MM.1S (cell line): ENCODE measurements at regions not wholly inside any gene's neighbourhood (a gene's known extent, or its start where the extent isn't known, plus 50 kb on each side); places are given as distances from the start of the nearest gene placed in this dataset.

Source experiments
- CTCF ChIP-seq: fragments of 300-600 bp; sonication (generic); IDR thresholded peaks from 2 replicates; pipeline ENCODE4 v1.5.1; 2016; ENCODE audit warnings: antibody characterized with exemption, low read length, mixed read lengths
- EZH2 ChIP-seq: fragments of 300-600 bp; sonication (generic); optimal IDR thresholded peaks from 2 replicates; pipeline ENCODE3; 2017; ENCODE audit warnings: low read depth, mild to moderate bottlenecking, antibody characterized with exemption, low read length, mixed read lengths
- EZH2phosphoT487 ChIP-seq: fragments of 300-600 bp; sonication (generic); IDR thresholded peaks from 2 replicates; pipeline ENCODE4 v1.6.1; 2018; ENCODE audit warnings: antibody characterized with exemption, low read length

GRCh38 chr2:401019-401679 lies 113.3 kb upstream of the ALKAL2 start:
- TF ChIP-seq CTCF (no peak), EZH2phosphoT487 (no peak), EZH2 (no peak)
